Left lung (tissue), 4 donors: ENCODE measurements at regions not wholly inside any gene's neighbourhood (a gene's known extent, or its start where the extent isn't known, plus 50 kb on each side); places are given as distances from the start of the nearest gene placed in this dataset.

Experiments used
- ATAC-seq: fragments of 200-7000 bp; cut with Tn5 transposase; one replicate; pipeline ENCODE4 v1.9.1; 2020; ENCODE audit warnings: moderate library complexity
- DNase-seq, 4 donors: peaks; one replicate each; pipeline ENCODE4 v3.0.0-alpha.2; 2013 to 2020
- H3K27ac ChIP-seq, 2 donors: fragments of 200-600 bp; sonication (generic) in 1 of 2; one replicate each; pipeline versions ENCODE4 v1.5.0 to v1.8.0; 2020 to 2021
- H3K27me3 ChIP-seq, 2 donors: fragments of 200-600 bp; sonication (generic) in 1 of 2; one replicate each; pipeline versions ENCODE4 v1.5.0 to v1.8.0; 2020 to 2021
- H3K36me3 ChIP-seq, 2 donors: fragments of 200-600 bp; sonication (generic) in 1 of 2; one replicate each; pipeline versions ENCODE4 v1.5.0 to v1.8.0; 2020 to 2021
- H3K4me1 ChIP-seq, 2 donors: fragments of 200-600 bp; one replicate each; pipeline ENCODE4 v1.8.0; 2021
- H3K4me3 ChIP-seq, 2 donors: fragments of 200-600 bp; sonication (generic) in 1 of 2; one replicate each; pipeline versions ENCODE4 v1.5.0 to v1.8.0; 2020 to 2021; ENCODE audit warnings: mild to moderate bottlenecking in 1 of 2
- H3K9me3 ChIP-seq, 2 donors: fragments of 200-600 bp; sonication (generic) in 1 of 2; one replicate each; pipeline versions ENCODE4 v1.5.0 to v1.8.0; 2020 to 2021
- intact Hi-C, 2 donors: fragments of 100-400 bp; cut with DNase I; formaldehyde crosslinking; loops; one replicate each; pipeline versions ENCODE4 v1.11.2 to v1.14.2; 2022
- TF ChIP-seq, protein P1 (sequence below), 2 donors: fragments of 200-600 bp; sonication (generic) in 1 of 2; IDR thresholded peaks; one replicate each; pipeline versions ENCODE4 v1.5.0 to v1.8.0; 2021; ENCODE audit warnings: antibody characterized with exemption in 2 of 2
- donor health status: DM: no; HTN: yes; CAD: no.
- donor health status: DM: no; HTN: no; CAD: no.

DNA sequence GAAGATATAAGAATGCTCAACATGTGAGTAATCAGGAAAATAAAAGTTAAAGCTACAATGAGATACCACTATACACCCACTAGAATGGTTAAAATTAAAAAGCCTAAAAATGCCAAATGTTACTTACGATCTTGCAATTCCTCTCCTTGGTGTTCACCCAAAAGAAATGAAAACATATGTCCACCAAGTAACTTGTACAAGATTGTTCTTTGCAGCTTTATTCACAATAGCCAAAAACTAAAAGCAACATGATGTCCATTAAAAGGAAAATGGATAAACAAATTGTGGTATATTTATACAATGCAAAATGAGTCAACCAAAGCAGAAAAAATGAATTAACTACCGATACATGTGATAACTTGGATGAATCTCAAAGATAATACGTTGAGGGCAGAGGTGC, 301.6 kb upstream of the THBS1 start:
- no peak for ATAC-seq
- TF ChIP-seq, protein P1, sequence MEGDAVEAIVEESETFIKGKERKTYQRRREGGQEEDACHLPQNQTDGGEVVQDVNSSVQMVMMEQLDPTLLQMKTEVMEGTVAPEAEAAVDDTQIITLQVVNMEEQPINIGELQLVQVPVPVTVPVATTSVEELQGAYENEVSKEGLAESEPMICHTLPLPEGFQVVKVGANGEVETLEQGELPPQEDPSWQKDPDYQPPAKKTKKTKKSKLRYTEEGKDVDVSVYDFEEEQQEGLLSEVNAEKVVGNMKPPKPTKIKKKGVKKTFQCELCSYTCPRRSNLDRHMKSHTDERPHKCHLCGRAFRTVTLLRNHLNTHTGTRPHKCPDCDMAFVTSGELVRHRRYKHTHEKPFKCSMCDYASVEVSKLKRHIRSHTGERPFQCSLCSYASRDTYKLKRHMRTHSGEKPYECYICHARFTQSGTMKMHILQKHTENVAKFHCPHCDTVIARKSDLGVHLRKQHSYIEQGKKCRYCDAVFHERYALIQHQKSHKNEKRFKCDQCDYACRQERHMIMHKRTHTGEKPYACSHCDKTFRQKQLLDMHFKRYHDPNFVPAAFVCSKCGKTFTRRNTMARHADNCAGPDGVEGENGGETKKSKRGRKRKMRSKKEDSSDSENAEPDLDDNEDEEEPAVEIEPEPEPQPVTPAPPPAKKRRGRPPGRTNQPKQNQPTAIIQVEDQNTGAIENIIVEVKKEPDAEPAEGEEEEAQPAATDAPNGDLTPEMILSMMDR (IDR thresholded peaks at IDR 0.05) = no peak
- Histone ChIP-seq H3K27me3 (no peaks in the 10 kb centered on the region), H3K27ac (no peak overlapping the region), H3K9me3 (no peaks in the 10 kb centered on the region), H3K36me3 (no peaks in the 10 kb centered on the region), H3K4me1 (no peaks in the 10 kb centered on the region), H3K4me3 (no peak overlapping the region)
- intact Hi-C loops = no loop called here
- no peak for DNase-seq

DNA sequence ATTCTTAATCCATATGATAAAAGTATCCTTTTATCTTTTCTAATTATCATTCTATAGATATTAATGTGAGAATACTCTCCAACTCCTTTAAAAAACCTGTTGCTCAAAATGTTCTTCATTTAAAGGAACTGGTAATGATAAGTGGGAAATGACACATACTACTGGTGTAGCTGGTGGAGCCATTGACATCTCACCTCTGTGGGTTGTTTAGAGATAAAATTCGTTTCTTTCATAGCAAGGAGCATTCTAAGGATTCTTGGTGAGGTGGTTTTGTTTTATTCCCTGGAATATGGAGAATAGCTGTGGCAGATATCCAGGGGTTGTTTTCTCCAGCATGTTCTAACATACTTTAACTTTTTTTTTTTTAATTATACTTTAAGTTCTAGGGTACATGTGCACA, 299.8 kb upstream of the THBS1 start:
- Histone ChIP-seq H3K4me3 (no peak overlapping the region), H3K36me3 (no peaks in the 10 kb centered on the region), H3K27ac (no peak overlapping the region), H3K27me3 (no peaks in the 10 kb centered on the region), H3K9me3 (no peaks in the 10 kb centered on the region), H3K4me1 (no peaks in the 10 kb centered on the region)
- TF ChIP-seq, protein P1 (IDR thresholded peaks at IDR 0.05) = no peak
- intact Hi-C loops = no loop called here
- DNase-seq (no peak), ATAC-seq (no peak)

DNA sequence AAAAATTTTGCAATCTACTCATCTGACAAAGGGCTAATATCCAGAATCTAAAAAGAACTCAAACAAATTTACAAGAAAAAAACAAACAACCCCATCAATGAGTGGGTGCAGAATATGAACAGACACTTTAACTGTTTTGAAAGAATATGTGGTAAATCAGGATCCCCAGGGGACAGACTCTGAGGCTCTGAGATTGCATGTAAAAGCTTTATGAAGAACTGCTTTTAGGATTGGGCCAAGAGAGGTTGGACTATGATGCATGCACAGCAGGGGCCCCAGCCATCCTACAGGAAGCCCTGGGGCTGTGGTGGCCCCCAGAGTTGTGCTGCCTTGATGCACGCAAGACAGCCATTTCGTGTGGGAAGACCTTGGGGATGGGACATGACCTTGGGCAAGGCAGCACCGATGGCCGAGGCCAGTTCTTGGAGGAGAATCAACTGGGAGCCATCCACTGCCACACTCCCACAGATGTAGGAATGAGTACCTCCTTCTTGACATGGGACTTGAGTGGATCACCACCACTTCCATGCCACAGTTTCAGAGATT, 298.1 kb upstream of the THBS1 start:
- no peak overlapping the region for H3K27ac ChIP-seq
- peaks cover 0 to 10% of the 10 kb centered on the region in 2 donors for H3K27me3 ChIP-seq
- H3K9me3 ChIP-seq = no peaks in the 10 kb centered on the region
- intact Hi-C loops = no loop called here
- TF ChIP-seq, protein P1 (IDR thresholded peaks at IDR 0.05) = no peak
- H3K36me3 ChIP-seq = no peaks in the 10 kb centered on the region
- ATAC-seq (no peak), DNase-seq (peak in 1 of 4 donors; percentile 53)
- H3K4me3 ChIP-seq = no peak overlapping the region
- H3K4me1 ChIP-seq = no peaks in the 10 kb centered on the region

DNA sequence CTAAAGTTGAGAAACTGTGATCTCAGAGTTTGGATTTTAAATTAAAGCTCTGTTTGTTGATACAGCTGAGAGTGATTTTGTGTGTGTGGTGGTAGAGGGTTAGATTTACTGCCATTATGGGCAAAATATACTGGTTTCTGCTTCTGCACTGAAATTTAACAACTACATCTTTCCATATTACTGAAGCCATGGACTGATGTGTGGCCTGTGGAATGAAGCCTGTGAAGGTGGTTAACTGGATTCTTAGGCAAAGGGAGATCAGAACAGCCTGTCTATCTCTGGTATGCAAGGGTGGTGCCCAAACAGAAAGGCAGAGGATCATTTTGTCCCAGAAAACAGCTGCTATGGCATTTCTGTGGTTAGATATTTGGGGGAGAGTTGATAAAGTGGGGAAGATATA, 297.3 kb upstream of the THBS1 start:
- no peak overlapping the region for H3K4me3 ChIP-seq
- H3K9me3 ChIP-seq = no peaks in the 10 kb centered on the region
- intact Hi-C loops = no loop called here
- no peaks in the 10 kb centered on the region for H3K36me3 ChIP-seq
- ATAC-seq (no peak), DNase-seq (no peak)
- TF ChIP-seq, protein P1 (IDR thresholded peaks at IDR 0.05) = no peak
- no peaks in the 10 kb centered on the region for H3K4me1 ChIP-seq
- H3K27ac ChIP-seq = no peak overlapping the region
- peaks cover 0 to 16% of the 10 kb centered on the region in 2 donors for H3K27me3 ChIP-seq

DNA sequence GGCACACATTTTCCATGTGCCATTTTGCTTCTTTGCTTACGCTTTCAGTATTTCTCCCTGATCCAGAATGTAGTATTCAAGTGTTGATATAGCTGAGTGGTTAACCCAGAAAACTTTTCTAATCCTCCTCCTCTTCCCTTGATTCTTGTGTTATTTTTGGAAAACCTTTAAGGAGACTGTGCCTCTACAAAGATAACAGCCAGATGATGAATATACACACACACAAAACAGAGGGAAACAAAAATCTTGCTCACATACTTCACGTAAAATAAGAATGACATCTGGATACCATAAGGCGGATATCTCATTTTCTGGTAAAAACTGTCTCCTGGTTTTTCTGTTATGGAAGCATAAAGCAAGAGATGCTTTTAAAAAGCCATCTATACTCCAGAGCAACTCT, 295.8 kb upstream of the THBS1 start:
- DNase-seq (no peak), ATAC-seq (no peak)
- Histone ChIP-seq H3K4me3 (no peak overlapping the region), H3K4me1 (no peaks in the 10 kb centered on the region), H3K27ac (no peak overlapping the region), H3K27me3 (peaks cover 0 to 16% of the 10 kb centered on the region in 2 donors), H3K9me3 (no peaks in the 10 kb centered on the region), H3K36me3 (no peaks in the 10 kb centered on the region)
- TF ChIP-seq, protein P1 (IDR thresholded peaks at IDR 0.05) = no peak
- intact Hi-C loops = no loop called here
